SK-N-MC (cell line): ENCODE measurements at regions not wholly inside any gene's neighbourhood (a gene's known extent, or its start where the extent isn't known, plus 50 kb on each side); places are given as distances from the start of the nearest gene placed in this dataset.

Source experiments
- EZH2 ChIP-seq: fragments of 200-600 bp; sonication (generic); IDR thresholded peaks from one replicate; pipeline ENCODE4 v1.6.1; 2017; ENCODE audit warnings: antibody characterized with exemption
- FOXP2 ChIP-seq: optimal IDR thresholded peaks from 2 replicates; pipeline ENCODE3; 2011; ENCODE audit warnings: mild to moderate bottlenecking, moderate library complexity; ENCODE audit not compliant: insufficient read depth; ENCODE audit errors: extremely low read length, control extremely low read depth
- POLR2AphosphoS5 ChIP-seq: IDR thresholded peaks from 2 replicates; pipeline ENCODE4 v1.6.1; 2012; ENCODE audit warnings: mild to moderate bottlenecking, low read depth, low read length, borderline replicate concordance

- TF ChIP-seq EZH2 (no peak), POLR2AphosphoS5 (no peak), FOXP2 (no peak)
These were observed 449.9 kb upstream of the ANKRD30A start for GRCh38 chr10:36675458-36675880.
